ENCODE measurements at regions not wholly inside any gene's neighbourhood (a gene's known extent, or its start where the extent isn't known, plus 50 kb on each side); places are given as distances from the start of the nearest gene placed in this dataset.
"Not testable (repeated sequence)": the region's sequence is repeated elsewhere in the genome, so short reads cannot be mapped to it uniquely, and the experiment has no call there.

- DNase-seq = not testable (repeated sequence)
Observed at GRCh38 chr15:69769336-69769735, 316.7 kb downstream of the RPLP1 start.

- DNase-seq = not testable (repeated sequence)
Observed at GRCh38 chr15:69774258-69774657, 321.6 kb downstream of the RPLP1 start.

- DNase-seq = not testable (repeated sequence)
Observed at GRCh38 chr15:69774711-69775110, 322.1 kb downstream of the RPLP1 start.

- DNase-seq = no peak
Observed at GRCh38 chr15:69777356-69777755, 320.4 kb downstream of the TLE3 start.

GRCh38 chr15:69780374-69780773 is 317.3 kb downstream of the TLE3 start:
- no peak for DNase-seq

GRCh38 chr15:69780981-69781380 is 316.7 kb downstream of the TLE3 start:
- DNase-seq = no peak

GRCh38 chr15:69781411-69782125 is 316.1 kb downstream of the TLE3 start:
- DNase-seq = no peak

- no peak for DNase-seq
Observed at GRCh38 chr15:69782139-69782658, 315.5 kb downstream of the TLE3 start.

- DNase-seq = no peak
Observed at GRCh38 chr15:69782809-69783208, 314.9 kb downstream of the TLE3 start.

- no peak for DNase-seq
Observed at GRCh38 chr15:69783211-69783610, 314.5 kb downstream of the TLE3 start.

- DNase-seq = peak; percentile 71
Observed at GRCh38 chr15:69784798-69785566, 312.7 kb downstream of the TLE3 start.

- DNase-seq = no peak
Observed at GRCh38 chr15:69786136-69786701, 311.5 kb downstream of the TLE3 start.

- no peak for DNase-seq
Observed at GRCh38 chr15:69787791-69788190, 309.9 kb downstream of the TLE3 start.

- DNase-seq = no peak
Observed at GRCh38 chr15:69789648-69790393, 307.9 kb downstream of the TLE3 start.

- DNase-seq = no peak
Observed at GRCh38 chr15:69790632-69791031, 307.1 kb downstream of the TLE3 start.

GRCh38 chr15:69792823-69793222 is 304.9 kb downstream of the TLE3 start:
- DNase-seq = no peak

GRCh38 chr15:69793431-69793780 is 304.3 kb downstream of the TLE3 start:
- no peak for DNase-seq

GRCh38 chr15:69793781-69794451 is 303.8 kb downstream of the TLE3 start:
- DNase-seq = peak; percentile 58

- peak; percentile 88 for DNase-seq
Observed at GRCh38 chr15:69794645-69795469, 302.9 kb downstream of the TLE3 start.

- DNase-seq = no peak
Observed at GRCh38 chr15:69795601-69796000, 302.1 kb downstream of the TLE3 start.

- DNase-seq = no peak
Observed at GRCh38 chr15:69797051-69797595, 300.6 kb downstream of the TLE3 start.

All from fibroblast of skin of scalp (primary cell).